H9 (cell line): ENCODE measurements at regions not wholly inside any gene's neighbourhood (a gene's known extent, or its start where the extent isn't known, plus 50 kb on each side); places are given as distances from the start of the nearest gene placed in this dataset.

Experiments used
- DNase-seq: peaks from one replicate; pipeline ENCODE4 v3.0.0-alpha.2; 2017
- H2AFZ ChIP-seq: one replicate; pipeline ENCODE4 v1.6.1; 2013; ENCODE audit warnings: mild to moderate bottlenecking, low read length, control low read depth, moderate library complexity
- H2AK5ac ChIP-seq: 2 replicates; pipeline ENCODE4 v1.6.1; 2013; ENCODE audit warnings: low read length, control low read depth, mixed read lengths; ENCODE audit not compliant: insufficient read length
- H2BK120ac ChIP-seq: one replicate; pipeline ENCODE4 v1.6.1; 2013; ENCODE audit warnings: low read depth, mild to moderate bottlenecking, low read length, control low read depth, inconsistent platforms; ENCODE audit not compliant: poor library complexity, severe bottlenecking
- H2BK12ac ChIP-seq: 2 replicates; pipeline ENCODE4 v1.6.1; 2013; ENCODE audit warnings: low read length, control low read depth, mixed read lengths, low read depth; ENCODE audit not compliant: insufficient read length
- H2BK15ac ChIP-seq: 2 replicates; pipeline ENCODE4 v1.6.1; 2013; ENCODE audit warnings: low read depth, low read length, control low read depth
- H2BK20ac ChIP-seq: one replicate; pipeline ENCODE4 v1.6.1; 2013; ENCODE audit warnings: low read depth, mild to moderate bottlenecking, low read length, control low read depth, inconsistent platforms; ENCODE audit not compliant: poor library complexity, severe bottlenecking
- H2BK5ac ChIP-seq: 2 replicates; pipeline ENCODE4 v1.6.1; 2013; ENCODE audit warnings: low read length, control low read depth, mixed read lengths; ENCODE audit not compliant: insufficient read length
- H3K14ac ChIP-seq: 2 replicates; pipeline ENCODE4 v1.6.1; 2013; ENCODE audit warnings: low read length, control low read depth; ENCODE audit not compliant: insufficient read depth
- H3K18ac ChIP-seq: 2 replicates; pipeline ENCODE4 v1.6.1; 2013; ENCODE audit warnings: low read depth, mild to moderate bottlenecking, mixed read lengths, low read length, control low read depth; ENCODE audit not compliant: insufficient read length
- H3K23ac ChIP-seq: 2 replicates; pipeline ENCODE4 v1.6.1; 2013; ENCODE audit warnings: low read length, control low read depth, mixed read lengths, low read depth; ENCODE audit not compliant: insufficient read length
- H3K23me2 ChIP-seq: 2 replicates; pipeline ENCODE4 v1.6.1; 2013; ENCODE audit warnings: low read depth, mild to moderate bottlenecking, mixed read lengths, low read length, control low read depth; ENCODE audit not compliant: insufficient read length, poor library complexity, severe bottlenecking
- H3K27ac ChIP-seq: 2 replicates; pipeline ENCODE4 v1.5.1; 2013; ENCODE audit warnings: low read length, control low read depth, mixed read lengths, low read depth; ENCODE audit not compliant: insufficient read length
- H3K27me3 ChIP-seq: 2 replicates; pipeline ENCODE4 v1.6.1; 2013; ENCODE audit warnings: low read length, control low read depth, inconsistent platforms; ENCODE audit not compliant: insufficient read depth
- H3K4ac ChIP-seq: 2 replicates; pipeline ENCODE4 v1.6.1; 2013; ENCODE audit warnings: low read depth, mild to moderate bottlenecking, control low read depth, inconsistent platforms, low read length, moderate library complexity
- H3K4me1 ChIP-seq: 2 replicates; pipeline ENCODE4 v1.6.1; 2013; ENCODE audit warnings: low read length, control low read depth, inconsistent platforms; ENCODE audit not compliant: insufficient read depth
- H3K4me2 ChIP-seq: 2 replicates; pipeline ENCODE4 v1.6.1; 2013; ENCODE audit warnings: low read length, control low read depth, mixed read lengths; ENCODE audit not compliant: insufficient read length, insufficient read depth
- H3K56ac ChIP-seq: 2 replicates; pipeline ENCODE4 v1.6.1; 2013; ENCODE audit warnings: low read depth, mild to moderate bottlenecking, mixed read lengths, low read length, control low read depth; ENCODE audit not compliant: insufficient read length
- H3K79me1 ChIP-seq: 2 replicates; pipeline ENCODE4 v1.6.1; 2013; ENCODE audit warnings: low read depth, mild to moderate bottlenecking, moderate library complexity, low read length, control low read depth, inconsistent platforms; ENCODE audit not compliant: insufficient read depth, poor library complexity, severe bottlenecking
- H3K79me2 ChIP-seq: 2 replicates; pipeline ENCODE4 v1.6.1; 2013; ENCODE audit warnings: low read length, control low read depth, inconsistent platforms; ENCODE audit not compliant: insufficient read depth
- H3K9ac ChIP-seq: 2 replicates; pipeline ENCODE4 v1.6.1; 2013; ENCODE audit warnings: low read length, control low read depth, mixed read lengths; ENCODE audit not compliant: insufficient read length; ENCODE audit errors: extremely low read depth
- H3K9me3 ChIP-seq: one replicate; pipeline ENCODE4 v1.6.1; 2013; ENCODE audit warnings: low read depth, low read length, inconsistent platforms; ENCODE audit not compliant: control insufficient read depth
- H3T11ph ChIP-seq: one replicate; pipeline ENCODE4 v1.6.1; 2013; ENCODE audit warnings: mild to moderate bottlenecking, low read length, control low read depth, inconsistent platforms
- H4K20me1 ChIP-seq: one replicate; pipeline ENCODE4 v1.6.1; 2013; ENCODE audit not compliant: control insufficient read depth, insufficient read length, insufficient read depth
- H4K5ac ChIP-seq: 2 replicates; pipeline ENCODE4 v1.6.1; 2013; ENCODE audit warnings: low read depth, mild to moderate bottlenecking, mixed read lengths, low read length, control low read depth; ENCODE audit not compliant: insufficient read length
- H4K8ac ChIP-seq: replicated peaks from 2 replicates; pipeline ENCODE4 v1.6.1; 2013; ENCODE audit warnings: low read length, control low read depth, mixed read lengths, low read depth; ENCODE audit not compliant: insufficient read length
- H4K91ac ChIP-seq: 2 replicates; pipeline ENCODE4 v1.6.1; 2013; ENCODE audit warnings: low read depth, mild to moderate bottlenecking, moderate library complexity, mixed read lengths, low read length, control low read depth; ENCODE audit not compliant: insufficient read length
- H3K27ac Mint-ChIP-seq, 3 experiments: 2 replicates in 2 of 3; 3 replicates in 1 of 3; pipeline ENCODE4 v1.8.0; 2020 to 2021; ENCODE audit warnings: mixed read lengths in 3 of 3, mild to moderate bottlenecking in 1 of 3, moderate library complexity in 1 of 3
- H3K27me3 Mint-ChIP-seq: 2 replicates; pipeline ENCODE4 v1.8.0; 2021; ENCODE audit warnings: low read depth, mild to moderate bottlenecking, moderate library complexity, mixed read lengths
- H3K36me3 Mint-ChIP-seq, 3 experiments: 2 replicates in 2 of 3; 3 replicates in 1 of 3; pipeline ENCODE4 v1.8.0; 2020 to 2021; ENCODE audit warnings: low read depth in 3 of 3, mixed read lengths in 3 of 3; ENCODE audit not compliant: insufficient read depth in 1 of 3
- H3K4me1 Mint-ChIP-seq, 2 experiments: 2 replicates each; pipeline ENCODE4 v1.8.0; 2020; ENCODE audit warnings: mixed read lengths in 2 of 2
- H3K4me3 Mint-ChIP-seq, 2 experiments: 2 replicates in 1 of 2; 3 replicates in 1 of 2; pipeline ENCODE4 v1.8.0; 2020 to 2021; ENCODE audit warnings: mild to moderate bottlenecking in 2 of 2, mixed read lengths in 2 of 2, moderate library complexity in 1 of 2
- H3K9me3 Mint-ChIP-seq, 2 experiments: 2 replicates in 1 of 2; 3 replicates in 1 of 2; pipeline ENCODE4 v1.8.0; 2020; ENCODE audit warnings: mild to moderate bottlenecking in 2 of 2, mixed read lengths in 2 of 2, moderate library complexity in 1 of 2
- WGBS: extraction: QIAGEN DNeasy Blood & Tissue Kit; methylation state at CpG from one replicate; pipeline ENCODE4 v1.1.7; 2013; ENCODE audit warnings: missing lambda C conversion rate, low lambda C conversion rate, mixed read lengths; ENCODE audit not compliant: insufficient read length; ENCODE audit errors: extremely low coverage; 5-methylcytosine and 5-hydroxymethylcytosine counted together
- TF ChIP-seq, protein P1 (sequence below): fragments of 200-600 bp; sonication (generic); conservative IDR thresholded peaks from 3 replicates; pipeline ENCODE4 v1.8.0; 2021; ENCODE audit warnings: antibody characterized with exemption, mild to moderate bottlenecking

DNA sequence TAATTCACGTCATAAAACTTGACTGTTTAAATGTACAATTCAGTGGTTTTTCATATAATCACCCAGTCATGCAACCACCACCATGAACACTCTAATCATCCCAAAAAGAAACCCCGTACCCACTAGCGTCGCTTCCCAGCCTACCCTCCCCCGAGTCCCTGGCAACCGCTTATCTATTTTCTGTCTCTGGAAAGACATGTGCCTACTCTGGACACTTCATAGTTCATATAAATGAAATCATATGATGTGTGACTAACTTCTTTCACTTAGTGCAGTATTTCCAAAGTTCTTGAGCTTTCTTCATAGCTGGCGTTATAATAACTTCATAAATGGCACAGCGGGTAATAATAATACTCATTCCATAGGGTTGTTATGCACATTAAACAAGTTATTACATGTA, 215.2 kb downstream of the MYLK4 start:
- Histone ChIP-seq H3K14ac (no peak overlapping the region), H4K5ac (no peak overlapping the region), H3K4me2 (no peak overlapping the region), H3K23me2 (no peaks in the 10 kb centered on the region), H3K4ac (no peak overlapping the region), H2BK20ac (no peak overlapping the region), H4K91ac (no peak overlapping the region), H2BK120ac (no peak overlapping the region), H3T11ph (no peak overlapping the region), H2BK15ac (no peak overlapping the region), H4K8ac (no peak overlapping the region), H3K56ac (no peak overlapping the region), H3K27me3 (no peaks in the 10 kb centered on the region), H3K23ac (no peak overlapping the region), H3K4me1 (no peaks in the 10 kb centered on the region), H3K9ac (no peak overlapping the region), H2BK5ac (no peak overlapping the region), H3K27ac (no peak overlapping the region), H3K79me1 (no peaks in the 10 kb centered on the region), H3K18ac (no peak overlapping the region), H2BK12ac (no peak overlapping the region), H2AK5ac (no peak overlapping the region), H3K9me3 (no peaks in the 10 kb centered on the region), H3K79me2 (no peaks in the 10 kb centered on the region), H2AFZ (no peak overlapping the region), H4K20me1 (no peaks in the 10 kb centered on the region)
- no CpG with 5 or more reads among the region's 8 CpGs for WGBS
- no peaks in the 10 kb centered on the region for H3K36me3 Mint-ChIP-seq
- peaks cover 5 to 9% of the 10 kb centered on the region in 2 experiments; a peak in 3 of 4 replicates for H3K4me1 Mint-ChIP-seq
- TF ChIP-seq, protein P1, sequence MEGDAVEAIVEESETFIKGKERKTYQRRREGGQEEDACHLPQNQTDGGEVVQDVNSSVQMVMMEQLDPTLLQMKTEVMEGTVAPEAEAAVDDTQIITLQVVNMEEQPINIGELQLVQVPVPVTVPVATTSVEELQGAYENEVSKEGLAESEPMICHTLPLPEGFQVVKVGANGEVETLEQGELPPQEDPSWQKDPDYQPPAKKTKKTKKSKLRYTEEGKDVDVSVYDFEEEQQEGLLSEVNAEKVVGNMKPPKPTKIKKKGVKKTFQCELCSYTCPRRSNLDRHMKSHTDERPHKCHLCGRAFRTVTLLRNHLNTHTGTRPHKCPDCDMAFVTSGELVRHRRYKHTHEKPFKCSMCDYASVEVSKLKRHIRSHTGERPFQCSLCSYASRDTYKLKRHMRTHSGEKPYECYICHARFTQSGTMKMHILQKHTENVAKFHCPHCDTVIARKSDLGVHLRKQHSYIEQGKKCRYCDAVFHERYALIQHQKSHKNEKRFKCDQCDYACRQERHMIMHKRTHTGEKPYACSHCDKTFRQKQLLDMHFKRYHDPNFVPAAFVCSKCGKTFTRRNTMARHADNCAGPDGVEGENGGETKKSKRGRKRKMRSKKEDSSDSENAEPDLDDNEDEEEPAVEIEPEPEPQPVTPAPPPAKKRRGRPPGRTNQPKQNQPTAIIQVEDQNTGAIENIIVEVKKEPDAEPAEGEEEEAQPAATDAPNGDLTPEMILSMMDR: no peak
- H3K27me3 Mint-ChIP-seq: peaks cover 3% of the 10 kb centered on the region
- no peak overlapping the region for H3K27ac Mint-ChIP-seq
- H3K4me3 Mint-ChIP-seq: no peak overlapping the region
- H3K9me3 Mint-ChIP-seq: no peaks in the 10 kb centered on the region; a peak in 1 of 5 replicates
- no peak for DNase-seq
